ENCODE measurements at regions not wholly inside any gene's neighbourhood (a gene's known extent, or its start where the extent isn't known, plus 50 kb on each side); places are given as distances from the start of the nearest gene placed in this dataset.

DNA sequence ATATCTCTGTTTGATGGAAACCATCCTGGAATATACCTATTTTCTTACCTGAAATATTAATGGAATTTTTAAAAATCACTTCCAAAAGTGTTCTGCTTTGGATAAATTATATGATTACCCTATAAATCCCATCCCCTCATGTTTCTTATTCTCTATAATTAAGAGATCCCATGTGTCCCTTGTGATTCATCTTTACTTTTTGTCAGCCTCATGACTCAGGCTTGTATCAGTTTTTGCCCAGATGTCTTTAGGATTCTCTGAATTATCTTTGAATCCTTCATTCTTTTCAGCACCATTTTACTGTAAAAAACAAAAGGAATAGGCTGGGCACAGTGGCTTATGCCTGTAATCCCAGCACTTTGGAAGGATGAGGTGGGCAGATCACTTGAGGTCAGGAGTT, 804.5 kb upstream of the CITED2 start:
- no peaks in the 10 kb centered on the region for H3K9me3 ChIP-seq (ENCODE audit: control insufficient read depth, low read length)
- no peaks in the 10 kb centered on the region for H3K4me1 ChIP-seq (ENCODE audit: control insufficient read depth in 1 of 2, insufficient read depth in 2 of 2, low read length in 2 of 2)
- H3K4me3 ChIP-seq (ENCODE audit: low read length in 2 of 2) = no peak overlapping the region
- H3K27me3 ChIP-seq (ENCODE audit: control insufficient read depth in 1 of 2, insufficient read depth in 2 of 2, low read length in 1 of 2) = no peaks in the 10 kb centered on the region
- H3K36me3 ChIP-seq (ENCODE audit: control insufficient read depth in 1 of 2, insufficient read depth in 2 of 2, low read length in 1 of 2) = no peaks in the 10 kb centered on the region
- intact Hi-C loops (cut with DNase I) = no loop called here
- no peak overlapping the region for H3K27ac ChIP-seq (ENCODE audit: low read depth in 1 of 2, low read length in 2 of 2)
- ATAC-seq (ENCODE audit: low FRiP score) (no peak), DNase-seq (no peak)

DNA sequence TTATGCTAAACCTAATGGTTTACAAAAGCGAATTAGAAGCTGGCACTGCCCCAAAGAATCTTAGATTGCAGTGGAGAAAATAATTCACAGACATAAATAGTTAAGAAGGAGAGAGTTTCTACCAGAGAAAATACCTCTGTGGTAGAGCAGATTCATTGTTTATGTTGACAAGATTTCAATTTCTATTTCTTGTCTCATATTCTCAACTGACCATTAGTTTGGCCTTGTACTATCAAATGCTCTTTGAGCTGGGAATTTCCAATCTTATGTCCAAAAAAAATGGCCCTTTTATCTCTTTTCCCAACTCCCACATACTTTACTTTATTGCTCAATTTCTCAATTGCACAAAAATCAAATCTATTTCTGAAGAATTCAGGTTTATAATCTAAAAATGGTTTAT, 804.1 kb upstream of the CITED2 start:
- Histone ChIP-seq H3K27me3 (ENCODE audit: control insufficient read depth in 1 of 2, insufficient read depth in 2 of 2, low read length in 1 of 2) (no peaks in the 10 kb centered on the region), H3K9me3 (ENCODE audit: control insufficient read depth, low read length) (no peaks in the 10 kb centered on the region), H3K36me3 (ENCODE audit: control insufficient read depth in 1 of 2, insufficient read depth in 2 of 2, low read length in 1 of 2) (no peaks in the 10 kb centered on the region), H3K4me1 (ENCODE audit: control insufficient read depth in 1 of 2, insufficient read depth in 2 of 2, low read length in 2 of 2) (no peaks in the 10 kb centered on the region), H3K27ac (ENCODE audit: low read depth in 1 of 2, low read length in 2 of 2) (no peak overlapping the region), H3K4me3 (ENCODE audit: low read length in 2 of 2) (no peak overlapping the region)
- intact Hi-C loops (cut with DNase I) = no loop called here
- ATAC-seq (ENCODE audit: low FRiP score) (no peak), DNase-seq (no peak)
- 83 to 87% methylated on average over 1 of the region's 1 CpG for WGBS, 2 donors

DNA sequence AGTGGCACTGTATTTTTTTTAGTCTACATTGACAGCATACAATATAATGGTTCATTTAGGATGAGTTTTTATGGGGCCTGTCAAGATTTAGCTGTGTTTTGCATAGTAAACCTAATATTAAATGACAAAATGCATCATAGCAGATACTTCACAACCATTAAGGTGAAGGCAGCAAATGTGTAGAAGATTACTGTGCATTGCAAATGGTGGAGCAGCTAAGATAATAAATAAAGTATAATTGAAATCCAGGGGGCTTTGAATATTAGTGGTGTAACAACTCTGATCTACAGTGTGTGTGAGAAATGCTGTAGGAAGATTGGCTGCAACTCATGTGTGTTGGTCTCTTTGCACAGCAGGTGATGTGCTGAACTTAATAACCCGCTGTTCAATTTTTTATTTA, 801.9 kb upstream of the CITED2 start:
- H3K4me1 ChIP-seq (ENCODE audit: control insufficient read depth in 1 of 2, insufficient read depth in 2 of 2, low read length in 2 of 2) = no peaks in the 10 kb centered on the region
- intact Hi-C loops (cut with DNase I) = no loop called here
- H3K9me3 ChIP-seq (ENCODE audit: control insufficient read depth, low read length) = no peaks in the 10 kb centered on the region
- no peaks in the 10 kb centered on the region for H3K27me3 ChIP-seq (ENCODE audit: control insufficient read depth in 1 of 2, insufficient read depth in 2 of 2, low read length in 1 of 2)
- WGBS, 2 donors = 97 to 99% methylated on average over 1 of the region's 1 CpG
- no peak for ATAC-seq (ENCODE audit: low FRiP score)
- H3K4me3 ChIP-seq (ENCODE audit: low read length in 2 of 2) = no peak overlapping the region
- no peak overlapping the region for H3K27ac ChIP-seq (ENCODE audit: low read depth in 1 of 2, low read length in 2 of 2)
- H3K36me3 ChIP-seq (ENCODE audit: control insufficient read depth in 1 of 2, insufficient read depth in 2 of 2, low read length in 1 of 2) = no peaks in the 10 kb centered on the region
- no peak for DNase-seq

DNA sequence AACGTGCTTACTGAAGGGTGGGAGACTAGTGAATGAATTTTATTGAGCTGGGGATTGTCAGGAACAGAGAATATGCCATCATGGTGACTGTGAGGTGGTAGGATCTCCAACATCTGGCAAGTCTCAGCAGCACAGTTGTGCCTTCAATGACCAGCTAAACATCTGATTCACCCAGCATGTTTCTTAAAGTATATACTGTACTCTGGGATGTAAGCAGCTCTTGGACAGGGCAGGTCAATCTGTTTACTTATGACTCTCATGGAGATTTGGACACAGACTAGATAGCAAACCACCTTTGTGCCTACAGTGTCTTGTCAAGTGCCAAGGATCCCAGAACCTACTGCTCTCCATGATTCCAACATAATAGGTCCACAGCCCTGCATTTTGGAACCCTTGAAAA, 801.0 kb upstream of the CITED2 start:
- no peaks in the 10 kb centered on the region for H3K36me3 ChIP-seq (ENCODE audit: control insufficient read depth in 1 of 2, insufficient read depth in 2 of 2, low read length in 1 of 2)
- intact Hi-C loops (cut with DNase I) = no loop called here
- DNase-seq = no peak
- no peaks in the 10 kb centered on the region for H3K27me3 ChIP-seq (ENCODE audit: control insufficient read depth in 1 of 2, insufficient read depth in 2 of 2, low read length in 1 of 2)
- H3K4me1 ChIP-seq (ENCODE audit: control insufficient read depth in 1 of 2, insufficient read depth in 2 of 2, low read length in 2 of 2) = no peaks in the 10 kb centered on the region
- WGBS, 2 donors = 94 to 97% methylated on average over 1 of the region's 1 CpG
- H3K9me3 ChIP-seq (ENCODE audit: control insufficient read depth, low read length) = no peaks in the 10 kb centered on the region
- no peak overlapping the region for H3K27ac ChIP-seq (ENCODE audit: low read depth in 1 of 2, low read length in 2 of 2)
- ATAC-seq (ENCODE audit: low FRiP score) = no peak
- no peak overlapping the region for H3K4me3 ChIP-seq (ENCODE audit: low read length in 2 of 2)

DNA sequence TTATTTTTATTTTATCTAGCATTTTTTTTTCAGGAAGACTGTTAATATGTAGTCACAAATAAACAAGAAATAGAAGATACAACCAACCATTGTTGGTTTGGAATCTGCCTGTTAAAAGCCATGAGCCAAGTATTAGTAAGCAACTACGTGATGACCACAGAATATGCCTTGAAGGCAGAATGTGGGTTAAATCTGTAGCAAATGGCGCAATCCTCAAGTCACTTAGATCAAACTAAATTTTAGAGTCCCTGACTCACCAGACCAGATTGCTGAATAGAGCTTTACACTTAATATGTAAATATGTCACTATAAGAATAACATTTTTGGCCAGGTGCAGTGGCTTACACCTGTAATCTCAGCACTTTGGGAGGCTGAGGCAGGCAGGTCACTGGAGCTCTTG, 800.1 kb upstream of the CITED2 start:
- DNase-seq (no peak), ATAC-seq (ENCODE audit: low FRiP score) (no peak)
- Histone ChIP-seq H3K27ac (ENCODE audit: low read depth in 1 of 2, low read length in 2 of 2) (no peak overlapping the region), H3K4me3 (ENCODE audit: low read length in 2 of 2) (no peak overlapping the region), H3K9me3 (ENCODE audit: control insufficient read depth, low read length) (no peaks in the 10 kb centered on the region), H3K27me3 (ENCODE audit: control insufficient read depth in 1 of 2, insufficient read depth in 2 of 2, low read length in 1 of 2) (no peaks in the 10 kb centered on the region), H3K36me3 (ENCODE audit: control insufficient read depth in 1 of 2, insufficient read depth in 2 of 2, low read length in 1 of 2) (no peaks in the 10 kb centered on the region), H3K4me1 (ENCODE audit: control insufficient read depth in 1 of 2, insufficient read depth in 2 of 2, low read length in 2 of 2) (no peaks in the 10 kb centered on the region)
- WGBS, 2 donors = 96 to 99% methylated on average over 2 of the region's 2 CpGs
- intact Hi-C loops (cut with DNase I) = no loop called here

DNA sequence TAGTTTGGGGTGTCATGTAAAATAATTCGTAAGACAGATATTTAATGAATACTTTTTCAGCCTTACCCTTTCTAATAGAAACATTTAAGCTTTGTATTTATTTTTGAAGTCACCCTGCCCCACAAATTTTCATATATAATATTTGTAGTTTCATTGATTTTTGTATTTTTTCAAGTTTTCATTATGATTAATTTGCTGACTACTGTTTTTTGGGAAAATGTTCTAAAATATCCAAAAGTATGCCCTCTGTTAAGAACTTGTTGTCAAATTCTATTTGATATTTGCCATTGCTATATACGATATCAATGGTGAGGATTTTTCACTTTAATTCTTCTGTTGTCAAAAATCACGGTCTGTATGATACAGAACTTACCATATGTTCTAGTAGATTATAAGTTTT, 793.9 kb upstream of the CITED2 start:
- Histone ChIP-seq H3K36me3 (ENCODE audit: control insufficient read depth in 1 of 2, insufficient read depth in 2 of 2, low read length in 1 of 2) (no peaks in the 10 kb centered on the region), H3K27ac (ENCODE audit: low read depth in 1 of 2, low read length in 2 of 2) (no peak overlapping the region), H3K4me1 (ENCODE audit: control insufficient read depth in 1 of 2, insufficient read depth in 2 of 2, low read length in 2 of 2) (no peaks in the 10 kb centered on the region), H3K4me3 (ENCODE audit: low read length in 2 of 2) (no peak overlapping the region), H3K27me3 (ENCODE audit: control insufficient read depth in 1 of 2, insufficient read depth in 2 of 2, low read length in 1 of 2) (no peaks in the 10 kb centered on the region), H3K9me3 (ENCODE audit: control insufficient read depth, low read length) (no peaks in the 10 kb centered on the region)
- WGBS, 2 donors = 92 to 95% methylated on average over 3 of the region's 3 CpGs
- ATAC-seq (ENCODE audit: low FRiP score) (no peak), DNase-seq (no peak)
- intact Hi-C loops (cut with DNase I) = no loop called here

DNA sequence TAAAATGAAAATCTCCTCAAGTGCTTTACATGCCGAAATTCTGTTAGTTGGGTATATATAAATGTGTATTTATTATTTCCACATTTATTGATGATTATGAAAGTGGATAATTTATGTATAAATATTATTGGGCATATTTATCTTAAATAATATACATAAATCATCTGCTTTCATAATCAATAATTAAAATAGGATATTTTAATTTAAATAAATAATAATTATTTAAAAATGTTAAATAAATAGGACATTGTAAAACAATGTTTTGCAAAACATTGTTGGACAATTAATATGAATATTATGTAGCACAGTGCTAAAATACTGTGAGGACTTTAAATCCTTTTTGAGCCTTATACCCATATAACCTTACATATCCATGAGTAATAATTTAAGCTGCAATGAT, 786.5 kb upstream of the CITED2 start:
- DNase-seq = no peak
- no peaks in the 10 kb centered on the region for H3K27me3 ChIP-seq (ENCODE audit: control insufficient read depth in 1 of 2, insufficient read depth in 2 of 2, low read length in 1 of 2)
- WGBS, 2 donors = 98% methylated on average over 1 of the region's 1 CpG
- no peaks in the 10 kb centered on the region for H3K4me1 ChIP-seq (ENCODE audit: control insufficient read depth in 1 of 2, insufficient read depth in 2 of 2, low read length in 2 of 2)
- no peak for ATAC-seq (ENCODE audit: low FRiP score)
- no peak overlapping the region for H3K27ac ChIP-seq (ENCODE audit: low read depth in 1 of 2, low read length in 2 of 2)
- H3K9me3 ChIP-seq (ENCODE audit: control insufficient read depth, low read length) = no peaks in the 10 kb centered on the region
- no peaks in the 10 kb centered on the region for H3K36me3 ChIP-seq (ENCODE audit: control insufficient read depth in 1 of 2, insufficient read depth in 2 of 2, low read length in 1 of 2)
- intact Hi-C loops (cut with DNase I) = no loop called here
- no peak overlapping the region for H3K4me3 ChIP-seq (ENCODE audit: low read length in 2 of 2)

DNA sequence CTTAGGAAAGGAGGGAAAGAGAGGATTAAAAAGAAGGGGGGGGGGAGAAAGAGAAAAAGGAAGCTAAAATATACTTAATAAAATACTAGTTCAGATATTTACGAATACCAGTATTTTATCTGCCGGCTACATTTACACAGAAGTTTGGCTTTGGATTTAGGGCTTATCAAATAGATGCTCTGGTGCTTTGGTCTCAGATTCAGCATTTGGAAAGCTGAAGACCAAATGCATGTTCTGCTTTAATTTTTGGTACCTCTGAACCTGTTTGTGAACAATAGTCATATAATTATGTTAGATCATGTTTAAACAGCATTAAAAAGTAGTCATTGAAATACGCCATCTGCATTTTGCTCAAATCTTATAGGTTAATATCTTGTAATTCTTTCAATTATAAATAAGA, 786.0 kb upstream of the CITED2 start:
- no peak for DNase-seq
- Histone ChIP-seq H3K9me3 (ENCODE audit: control insufficient read depth, low read length) (no peaks in the 10 kb centered on the region), H3K4me1 (ENCODE audit: control insufficient read depth in 1 of 2, insufficient read depth in 2 of 2, low read length in 2 of 2) (no peaks in the 10 kb centered on the region), H3K36me3 (ENCODE audit: control insufficient read depth in 1 of 2, insufficient read depth in 2 of 2, low read length in 1 of 2) (no peaks in the 10 kb centered on the region), H3K27me3 (ENCODE audit: control insufficient read depth in 1 of 2, insufficient read depth in 2 of 2, low read length in 1 of 2) (no peaks in the 10 kb centered on the region), H3K4me3 (ENCODE audit: low read length in 2 of 2) (no peak overlapping the region), H3K27ac (ENCODE audit: low read depth in 1 of 2, low read length in 2 of 2) (no peak overlapping the region)
- intact Hi-C loops (cut with DNase I) = no loop called here
- ATAC-seq (ENCODE audit: low FRiP score) = no peak
- WGBS, 2 donors = 94 to 96% methylated on average over 3 of the region's 3 CpGs

DNA sequence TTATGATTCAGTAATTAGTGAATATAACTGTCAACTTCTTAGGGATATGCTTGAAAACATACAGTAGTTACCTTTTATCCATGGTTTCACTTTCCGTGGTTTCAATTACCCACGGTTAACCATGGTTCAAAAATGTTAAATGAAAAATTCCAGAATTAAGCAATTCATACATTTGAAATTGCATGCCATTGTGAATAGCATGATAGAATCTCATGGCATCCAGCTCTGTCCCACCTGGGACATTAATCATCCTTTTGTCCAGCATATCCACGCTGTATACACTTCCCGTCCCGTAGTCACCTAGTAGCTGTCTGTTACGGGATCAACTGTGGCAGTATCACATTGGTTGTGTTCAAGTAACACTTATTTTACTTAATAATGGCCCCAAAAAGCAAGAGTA, 781.7 kb upstream of the CITED2 start:
- Histone ChIP-seq H3K27me3 (ENCODE audit: control insufficient read depth in 1 of 2, insufficient read depth in 2 of 2, low read length in 1 of 2) (no peaks in the 10 kb centered on the region), H3K36me3 (ENCODE audit: control insufficient read depth in 1 of 2, insufficient read depth in 2 of 2, low read length in 1 of 2) (no peaks in the 10 kb centered on the region), H3K27ac (ENCODE audit: low read depth in 1 of 2, low read length in 2 of 2) (no peak overlapping the region), H3K4me3 (ENCODE audit: low read length in 2 of 2) (no peak overlapping the region), H3K4me1 (ENCODE audit: control insufficient read depth in 1 of 2, insufficient read depth in 2 of 2, low read length in 2 of 2) (no peaks in the 10 kb centered on the region), H3K9me3 (ENCODE audit: control insufficient read depth, low read length) (no peaks in the 10 kb centered on the region)
- intact Hi-C loops (cut with DNase I) = no loop called here
- no peak for ATAC-seq (ENCODE audit: low FRiP score)
- 97 to 98% methylated on average over 6 of the region's 6 CpGs for WGBS, 2 donors
- DNase-seq = no peak
